Spleen (tissue), 7 donors: ENCODE measurements at regions not wholly inside any gene's neighbourhood (a gene's known extent, or its start where the extent isn't known, plus 50 kb on each side); places are given as distances from the start of the nearest gene placed in this dataset.

Source experiments
- POLR2A ChIP-seq, 3 donors: fragments of 450-650 bp; IDR thresholded peaks; one replicate each; pipeline ENCODE4 v1.5.1; 2017; ENCODE audit warnings: antibody characterized with exemption in 3 of 3, mild to moderate bottlenecking in 1 of 3
- TF ChIP-seq, protein P1 (sequence below), 11 experiments: fragments of 200-600 bp in 7 of 11; fragments of 450-650 bp in 4 of 11; sonication (generic) in 4 of 11; IDR thresholded peaks in 8 of 11; conservative IDR thresholded peaks in 3 of 11; 1 replicate in 7 of 11; 2 replicates in 4 of 11; pipeline versions ENCODE4 v1.4.0 to v1.8.0; 2016 to 2021; ENCODE audit warnings: antibody characterized with exemption in 11 of 11, inconsistent platforms in 4 of 11, mild to moderate bottlenecking in 1 of 11
- donor health status: DM: no; HTN: no; CAD: no; lungs with moderate emphysema.
- donor health status: DM: no; HTN: no; CAD: no.
- donor health status: DM: no; HTN: no; CAD: no.

DNA sequence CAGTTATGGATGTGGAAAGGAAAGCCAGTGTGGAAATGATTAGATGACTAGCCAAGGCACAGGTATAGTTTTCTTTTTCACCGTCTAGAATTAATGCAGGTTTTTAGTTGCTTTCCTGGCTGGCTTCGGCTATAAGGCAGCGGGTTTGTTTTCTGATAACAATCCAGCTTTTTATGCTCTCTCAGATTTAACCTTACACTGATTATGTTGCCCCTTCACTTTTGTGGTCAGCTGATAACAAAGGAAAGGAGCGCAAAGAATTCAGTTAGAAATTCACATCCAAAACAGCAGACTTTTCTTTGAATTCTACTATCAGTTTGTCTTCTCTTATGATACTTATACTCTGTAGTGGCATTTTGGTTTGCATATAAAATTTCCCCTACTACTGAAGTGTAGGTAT, 94.2 kb upstream of the CENPE start:
- TF ChIP-seq, protein P1, sequence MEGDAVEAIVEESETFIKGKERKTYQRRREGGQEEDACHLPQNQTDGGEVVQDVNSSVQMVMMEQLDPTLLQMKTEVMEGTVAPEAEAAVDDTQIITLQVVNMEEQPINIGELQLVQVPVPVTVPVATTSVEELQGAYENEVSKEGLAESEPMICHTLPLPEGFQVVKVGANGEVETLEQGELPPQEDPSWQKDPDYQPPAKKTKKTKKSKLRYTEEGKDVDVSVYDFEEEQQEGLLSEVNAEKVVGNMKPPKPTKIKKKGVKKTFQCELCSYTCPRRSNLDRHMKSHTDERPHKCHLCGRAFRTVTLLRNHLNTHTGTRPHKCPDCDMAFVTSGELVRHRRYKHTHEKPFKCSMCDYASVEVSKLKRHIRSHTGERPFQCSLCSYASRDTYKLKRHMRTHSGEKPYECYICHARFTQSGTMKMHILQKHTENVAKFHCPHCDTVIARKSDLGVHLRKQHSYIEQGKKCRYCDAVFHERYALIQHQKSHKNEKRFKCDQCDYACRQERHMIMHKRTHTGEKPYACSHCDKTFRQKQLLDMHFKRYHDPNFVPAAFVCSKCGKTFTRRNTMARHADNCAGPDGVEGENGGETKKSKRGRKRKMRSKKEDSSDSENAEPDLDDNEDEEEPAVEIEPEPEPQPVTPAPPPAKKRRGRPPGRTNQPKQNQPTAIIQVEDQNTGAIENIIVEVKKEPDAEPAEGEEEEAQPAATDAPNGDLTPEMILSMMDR (IDR thresholded peaks at IDR 0.05 in 8 of 11, conservative IDR thresholded peaks at IDR 0.05 in 3 of 11) = no peak
- TF ChIP-seq POLR2A (IDR thresholded peaks at IDR 0.05) = no peak
